SK-N-SH (cell line): ENCODE measurements at regions not wholly inside any gene's neighbourhood (a gene's known extent, or its start where the extent isn't known, plus 50 kb on each side); places are given as distances from the start of the nearest gene placed in this dataset.

Experiments
- CTCF ChIA-PET: fragments of 300-600, 350-600 bp; formaldehyde crosslinking; extraction: SDS; loops from one replicate; lab custom pipeline; 2021; lab: Yijun Ruan, JAX
- POLR2A ChIA-PET: fragments of 350-600 bp; sonication (Branson Sonifier 250); formaldehyde crosslinking; extraction: SDS; loops from one replicate; lab custom pipeline; 2020; ENCODE audit warnings: antibody characterized with exemption, inconsistent platforms; lab: Yijun Ruan, JAX
- DNase-seq: peaks from one replicate; pipeline ENCODE4 v3.0.0; 2012
- H2AFZ ChIP-seq: fragments of 200-600 bp; sonication (generic); 2 replicates; pipeline ENCODE4 v1.8.1; 2016; ENCODE audit warnings: antibody characterized with exemption, mild to moderate bottlenecking, low read depth
- H3F3A ChIP-seq: fragments of 200-600 bp; sonication (generic); replicated peaks from 2 replicates; pipeline ENCODE3; 2016; ENCODE audit warnings: antibody characterized with exemption, mild to moderate bottlenecking; ENCODE audit not compliant: insufficient read depth
- H3K27ac ChIP-seq, 2 experiments: fragments of 200-500 bp in 1 of 2; fragments of 200-600 bp in 1 of 2; sonication (Bioruptor generic) in 1 of 2; sonication (generic), shearing (Covaris generic) in 1 of 2; 2 replicates each; pipeline versions ENCODE4 v1.5.1 to v1.6.1; 2014 to 2016; ENCODE audit warnings: low read depth in 2 of 2, inconsistent platforms in 1 of 2, low read length in 1 of 2, mild to moderate bottlenecking in 1 of 2, mixed read lengths in 1 of 2
- H3K27me3 ChIP-seq: fragments of 200-600 bp; sonication (generic), shearing (Covaris generic); 2 replicates; pipeline ENCODE4 v1.6.1; 2016; ENCODE audit warnings: mixed run types; ENCODE audit not compliant: insufficient read depth
- H3K36me3 ChIP-seq, 2 experiments: fragments of 200-500 bp in 1 of 2; fragments of 200-600 bp in 1 of 2; sonication (Bioruptor generic) in 1 of 2; sonication (generic) in 1 of 2; replicated peaks in 1 of 2; 2 replicates each; pipeline versions ENCODE3 to v1.5.1; 2014 to 2016; ENCODE audit warnings: low read length in 1 of 2, mild to moderate bottlenecking in 1 of 2; ENCODE audit not compliant: insufficient read depth in 2 of 2, control insufficient read depth in 1 of 2
- H3K4me1 ChIP-seq, 2 experiments: fragments of 200-500 bp in 1 of 2; fragments of 200-600 bp in 1 of 2; sonication (Bioruptor generic) in 1 of 2; sonication (generic), shearing (Covaris generic) in 1 of 2; 2 replicates each; pipeline versions ENCODE4 v1.5.1 to v1.6.1; 2014 to 2016; ENCODE audit warnings: low read depth in 1 of 2, low read length in 1 of 2, mixed run types in 1 of 2; ENCODE audit not compliant: insufficient read depth in 2 of 2, control insufficient read depth in 1 of 2
- H3K4me2 ChIP-seq: fragments of 200-600 bp; sonication (generic), shearing (Covaris generic); 2 replicates; pipeline ENCODE4 v1.6.1; 2017; ENCODE audit warnings: mixed run types
- H3K4me3 ChIP-seq, 2 experiments: fragments of 200-500 bp in 1 of 2; fragments of 200-600 bp in 1 of 2; sonication (Bioruptor generic) in 1 of 2; sonication (generic), shearing (Covaris generic) in 1 of 2; 2 replicates each; pipeline versions ENCODE4 v1.5.1 to v1.8.1; 2014 to 2016; ENCODE audit warnings: low read depth in 2 of 2, inconsistent platforms in 1 of 2, low read length in 1 of 2, mild to moderate bottlenecking in 1 of 2, mixed read lengths in 1 of 2, moderate library complexity in 1 of 2
- H3K79me2 ChIP-seq: fragments of 200-600 bp; sonication (generic); 2 replicates; pipeline ENCODE4 v1.8.1; 2017; ENCODE audit warnings: mild to moderate bottlenecking; ENCODE audit not compliant: insufficient read depth
- H3K9ac ChIP-seq: fragments of 200-600 bp; sonication (generic); 2 replicates; pipeline ENCODE4 v1.6.1; 2017; ENCODE audit warnings: mixed run types
- H3K9me2 ChIP-seq: fragments of 200-600 bp; sonication (generic); 2 replicates; pipeline ENCODE4 v1.6.1; 2017; ENCODE audit warnings: mixed run types
- H3K9me3 ChIP-seq: fragments of 200-600 bp; sonication (generic); 2 replicates; pipeline ENCODE4 v1.6.1; 2017; ENCODE audit warnings: mixed run types, mild to moderate bottlenecking, moderate library complexity
- H4K20me1 ChIP-seq: fragments of 200-600 bp; sonication (generic); 2 replicates; pipeline ENCODE4 v1.6.1; 2017; ENCODE audit warnings: mild to moderate bottlenecking, mixed run types; ENCODE audit not compliant: insufficient read depth
- CHD2 ChIP-seq: fragments of 150-350 bp; IDR thresholded peaks from 2 replicates; pipeline ENCODE4 v1.6.1; 2018; ENCODE audit warnings: low read length; ENCODE audit not compliant: partially characterized antibody
- ELF1 ChIP-seq: IDR thresholded peaks from 2 replicates; pipeline ENCODE4 v1.4.0; 2012
- EZH2phosphoT487 ChIP-seq: fragments of 200-600 bp; sonication (generic); IDR thresholded peaks from 2 replicates; pipeline ENCODE4 v1.6.1; 2017; ENCODE audit warnings: low read depth, mixed run types, mild to moderate bottlenecking, antibody characterized with exemption, moderate library complexity, borderline replicate concordance
- FOSL2 ChIP-seq: IDR thresholded peaks from 2 replicates; pipeline ENCODE4 v1.4.0; 2012; ENCODE audit warnings: low read depth, mild to moderate bottlenecking, moderate library complexity, borderline replicate concordance
- FOXM1 ChIP-seq: IDR thresholded peaks from 2 replicates; pipeline ENCODE4 v1.4.0; 2012; ENCODE audit warnings: low read depth, mild to moderate bottlenecking
- GABPA ChIP-seq: IDR thresholded peaks from 2 replicates; pipeline ENCODE4 v1.4.0; 2012; ENCODE audit warnings: low read depth, mild to moderate bottlenecking
- MXI1 ChIP-seq: IDR thresholded peaks from 2 replicates; pipeline ENCODE4 v1.6.1; 2012; ENCODE audit warnings: mild to moderate bottlenecking, low read depth, low read length, improper control_type of control experiment
- NFIC ChIP-seq: IDR thresholded peaks from 2 replicates; pipeline ENCODE4 v1.4.0; 2012; ENCODE audit warnings: borderline replicate concordance
- NRF1 ChIP-seq: IDR thresholded peaks from 2 replicates; pipeline ENCODE4 v1.6.1; 2012; ENCODE audit warnings: low read depth, mild to moderate bottlenecking, low read length
- RCOR1 ChIP-seq: fragments of 150-350 bp; IDR thresholded peaks from 2 replicates; pipeline ENCODE4 v1.6.1; 2017; ENCODE audit warnings: antibody characterized with exemption, low read length
- RXRA ChIP-seq: IDR thresholded peaks from 2 replicates; pipeline ENCODE4 v1.4.0; 2012; ENCODE audit warnings: low read depth, mild to moderate bottlenecking, borderline replicate concordance
- SIN3A ChIP-seq: IDR thresholded peaks from 2 replicates; pipeline ENCODE4 v1.6.1; 2012; ENCODE audit warnings: low read depth, mild to moderate bottlenecking, low read length, moderate library complexity, borderline replicate concordance
- SMC3 ChIP-seq: IDR thresholded peaks from 2 replicates; pipeline ENCODE4 v1.6.1; 2012; ENCODE audit warnings: low read depth, low read length, improper control_type of control experiment
- TAF1 ChIP-seq: IDR thresholded peaks from 2 replicates; pipeline ENCODE4 v1.6.1; 2012; ENCODE audit warnings: low read depth, mild to moderate bottlenecking, low read length, moderate library complexity, borderline replicate concordance
- TEAD4 ChIP-seq: IDR thresholded peaks from 2 replicates; pipeline ENCODE4 v1.4.0; 2012; ENCODE audit warnings: mild to moderate bottlenecking, borderline replicate concordance; ENCODE audit not compliant: insufficient read depth
- WGBS: methylation state at CpG from one replicate; pipeline ENCODE4 v1.1.6; 2017; ENCODE audit warnings: low lambda C conversion rate; 5-methylcytosine and 5-hydroxymethylcytosine counted together
- TF ChIP-seq, protein P1 (sequence below): IDR thresholded peaks from 2 replicates; pipeline ENCODE4 v1.4.0; 2012; ENCODE audit warnings: low read depth
- TF ChIP-seq, protein P2 (sequence below): IDR thresholded peaks from 2 replicates; pipeline ENCODE4 v1.4.0; 2012; ENCODE audit warnings: low read depth, borderline replicate concordance
- TF ChIP-seq, protein P3 (sequence below): fragments of 150-350 bp; IDR thresholded peaks from 2 replicates; pipeline ENCODE4 v1.6.1; 2017; ENCODE audit warnings: antibody characterized with exemption, low read length, low read depth, borderline replicate concordance
- TF ChIP-seq, protein P4 (sequence below): fragments of 150-350 bp; IDR thresholded peaks from 2 replicates; pipeline ENCODE4 v1.6.1; 2016; ENCODE audit warnings: mild to moderate bottlenecking, low read depth, low read length

DNA sequence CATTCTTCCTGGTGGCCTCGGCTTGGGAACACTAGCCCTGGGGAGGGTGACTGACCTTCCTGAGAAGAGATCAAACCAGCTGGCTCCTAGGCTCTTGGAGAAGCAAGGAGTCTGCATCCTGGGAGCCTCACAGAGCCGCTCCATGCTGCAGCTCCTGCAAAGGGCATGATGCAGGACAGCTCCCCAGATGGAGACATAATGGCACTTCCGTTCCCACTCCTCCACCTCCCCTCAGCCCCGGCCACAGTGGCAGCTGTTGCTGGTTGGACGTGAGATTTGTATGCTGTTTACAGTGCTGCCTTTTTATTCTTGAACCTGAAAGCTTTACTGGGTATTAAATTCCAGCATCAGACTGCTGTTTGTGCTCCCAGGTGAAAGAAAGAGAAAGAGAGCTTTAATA lies 83.7 kb upstream of the CTTNBP2NL start:
- POLR2A ChIA-PET: no interaction called here
- Histone ChIP-seq H3K9me3 (no peaks in the 10 kb centered on the region), H3K9me2 (no peaks in the 10 kb centered on the region), H2AFZ (no peak overlapping the region), H3K4me3 (no peak overlapping the region), H3K9ac (no peak overlapping the region), H3F3A (no peaks in the 10 kb centered on the region), H3K36me3 (no peaks in the 10 kb centered on the region), H3K27me3 (no peaks in the 10 kb centered on the region; the same call in 1 of the 2 replicates), H3K27ac (no peak overlapping the region), H4K20me1 (no peaks in the 10 kb centered on the region), H3K4me1 (peaks cover 0 to 7% of the 10 kb centered on the region in 2 experiments; a peak in 2 of 4 replicates), H3K79me2 (no peaks in the 10 kb centered on the region), H3K4me2 (no peak overlapping the region)
- no peak for DNase-seq
- CTCF ChIA-PET: interaction anchor here (0.8 to 2.1 kb wide), 3 partner anchors 14 to 78 kb away, joined by 4 to 10 read pairs (median 5); no protein-coding TSS in a partner anchor
- 14% methylated on average over 3 of the region's 5 CpGs for WGBS
- TF ChIP-seq, protein P1, sequence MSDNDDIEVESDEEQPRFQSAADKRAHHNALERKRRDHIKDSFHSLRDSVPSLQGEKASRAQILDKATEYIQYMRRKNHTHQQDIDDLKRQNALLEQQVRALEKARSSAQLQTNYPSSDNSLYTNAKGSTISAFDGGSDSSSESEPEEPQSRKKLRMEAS: no peak
- TF ChIP-seq TAF1: no peak
- TF ChIP-seq RXRA: no peak
- TF ChIP-seq, protein P2, sequence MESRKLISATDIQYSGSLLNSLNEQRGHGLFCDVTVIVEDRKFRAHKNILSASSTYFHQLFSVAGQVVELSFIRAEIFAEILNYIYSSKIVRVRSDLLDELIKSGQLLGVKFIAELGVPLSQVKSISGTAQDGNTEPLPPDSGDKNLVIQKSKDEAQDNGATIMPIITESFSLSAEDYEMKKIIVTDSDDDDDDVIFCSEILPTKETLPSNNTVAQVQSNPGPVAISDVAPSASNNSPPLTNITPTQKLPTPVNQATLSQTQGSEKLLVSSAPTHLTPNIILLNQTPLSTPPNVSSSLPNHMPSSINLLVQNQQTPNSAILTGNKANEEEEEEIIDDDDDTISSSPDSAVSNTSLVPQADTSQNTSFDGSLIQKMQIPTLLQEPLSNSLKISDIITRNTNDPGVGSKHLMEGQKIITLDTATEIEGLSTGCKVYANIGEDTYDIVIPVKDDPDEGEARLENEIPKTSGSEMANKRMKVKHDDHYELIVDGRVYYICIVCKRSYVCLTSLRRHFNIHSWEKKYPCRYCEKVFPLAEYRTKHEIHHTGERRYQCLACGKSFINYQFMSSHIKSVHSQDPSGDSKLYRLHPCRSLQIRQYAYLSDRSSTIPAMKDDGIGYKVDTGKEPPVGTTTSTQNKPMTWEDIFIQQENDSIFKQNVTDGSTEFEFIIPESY: no peak
- TF ChIP-seq, protein P3, sequence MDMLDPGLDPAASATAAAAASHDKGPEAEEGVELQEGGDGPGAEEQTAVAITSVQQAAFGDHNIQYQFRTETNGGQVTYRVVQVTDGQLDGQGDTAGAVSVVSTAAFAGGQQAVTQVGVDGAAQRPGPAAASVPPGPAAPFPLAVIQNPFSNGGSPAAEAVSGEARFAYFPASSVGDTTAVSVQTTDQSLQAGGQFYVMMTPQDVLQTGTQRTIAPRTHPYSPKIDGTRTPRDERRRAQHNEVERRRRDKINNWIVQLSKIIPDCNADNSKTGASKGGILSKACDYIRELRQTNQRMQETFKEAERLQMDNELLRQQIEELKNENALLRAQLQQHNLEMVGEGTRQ: no peak
- TF ChIP-seq TEAD4: no peak
- TF ChIP-seq EZH2phosphoT487: no peak
- TF ChIP-seq ELF1: no peak
- TF ChIP-seq NRF1: no peak
- TF ChIP-seq, protein P4, sequence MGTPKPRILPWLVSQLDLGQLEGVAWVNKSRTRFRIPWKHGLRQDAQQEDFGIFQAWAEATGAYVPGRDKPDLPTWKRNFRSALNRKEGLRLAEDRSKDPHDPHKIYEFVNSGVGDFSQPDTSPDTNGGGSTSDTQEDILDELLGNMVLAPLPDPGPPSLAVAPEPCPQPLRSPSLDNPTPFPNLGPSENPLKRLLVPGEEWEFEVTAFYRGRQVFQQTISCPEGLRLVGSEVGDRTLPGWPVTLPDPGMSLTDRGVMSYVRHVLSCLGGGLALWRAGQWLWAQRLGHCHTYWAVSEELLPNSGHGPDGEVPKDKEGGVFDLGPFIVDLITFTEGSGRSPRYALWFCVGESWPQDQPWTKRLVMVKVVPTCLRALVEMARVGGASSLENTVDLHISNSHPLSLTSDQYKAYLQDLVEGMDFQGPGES: no peak
- TF ChIP-seq CHD2: no peak
- TF ChIP-seq FOSL2: no peak
- TF ChIP-seq FOXM1: no peak
- no peak for TF ChIP-seq SIN3A
- no peak for TF ChIP-seq SMC3
- TF ChIP-seq GABPA: no peak
- no peak for TF ChIP-seq NFIC
- no peak for TF ChIP-seq MXI1
- no peak for TF ChIP-seq RCOR1
- TF ChIP-seq, all 33 proteins: peak for 0
